PC-3 (cell line): ENCODE measurements at regions not wholly inside any gene's neighbourhood (a gene's known extent, or its start where the extent isn't known, plus 50 kb on each side); places are given as distances from the start of the nearest gene placed in this dataset.

Experiments used
- CTCF ChIP-seq: fragments of 300-600 bp; sonication (generic); conservative IDR thresholded peaks from 2 replicates; pipeline ENCODE4 v1.5.1; 2017; ENCODE audit warnings: antibody characterized with exemption, low read depth, mild to moderate bottlenecking, low read length
- EZH2 ChIP-seq: fragments of 300-600 bp; sonication (generic); IDR thresholded peaks from one replicate; pipeline ENCODE4 v1.6.1; 2017; ENCODE audit warnings: antibody characterized with exemption, mild to moderate bottlenecking, low read length; ENCODE audit not compliant: unreplicated experiment

- TF ChIP-seq CTCF (no peak), EZH2 (no peak)
Measured at GRCh38 chr1:115538579-115538978, 103.2 kb upstream of the VANGL1 start.
